Muscle of arm (tissue), 1 donor: ENCODE measurements at regions not wholly inside any gene's neighbourhood (a gene's known extent, or its start where the extent isn't known, plus 50 kb on each side); places are given as distances from the start of the nearest gene placed in this dataset.
"Not testable (repeated sequence)": the region's sequence is repeated elsewhere in the genome, so short reads cannot be mapped to it uniquely, and the experiment has no call there.

Experiments
- DNase-seq: peaks from one replicate; pipeline ENCODE4 v3.0.0-alpha.2; 2013

DNA sequence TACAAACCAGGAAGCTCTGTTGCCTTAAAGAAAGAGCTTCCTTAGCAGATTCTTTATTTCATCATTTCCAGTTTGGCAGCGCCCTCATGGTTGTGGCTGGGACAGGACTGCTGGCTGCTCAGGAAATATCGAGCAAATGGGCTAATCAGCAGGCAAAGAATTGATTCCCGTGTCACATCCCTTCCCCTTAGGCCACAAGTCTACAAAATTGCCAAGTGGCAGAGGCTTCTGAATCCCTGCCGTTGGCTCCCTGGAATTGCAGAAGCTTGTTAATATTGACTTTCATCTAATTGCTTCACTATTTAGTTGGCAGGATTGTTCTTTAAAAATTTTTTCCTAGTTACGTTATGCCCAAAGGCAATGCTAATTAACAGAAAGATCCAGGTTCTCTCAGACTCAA lies 456.3 kb upstream of the ERCC4 start:
- DNase-seq, result no peak

DNA sequence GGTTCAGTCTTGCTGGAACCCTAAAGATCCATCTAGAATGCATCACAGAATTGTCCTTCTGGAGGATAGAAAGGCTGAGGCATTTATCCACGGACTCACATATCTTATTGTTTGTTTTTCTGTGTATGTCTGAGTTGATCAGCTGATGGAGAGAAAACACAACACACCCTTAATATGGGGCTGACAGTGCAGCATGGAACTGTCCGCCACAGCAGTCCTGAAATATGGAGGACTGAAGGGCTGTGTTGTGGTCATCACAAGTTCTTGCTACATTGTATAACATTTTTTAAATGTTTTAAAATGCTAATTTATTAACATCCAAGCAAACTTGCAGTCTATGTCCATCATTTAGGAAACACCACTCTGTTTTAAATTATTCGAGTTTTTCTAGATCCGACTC lies 448.9 kb upstream of the ERCC4 start:
- no peak for DNase-seq

DNA sequence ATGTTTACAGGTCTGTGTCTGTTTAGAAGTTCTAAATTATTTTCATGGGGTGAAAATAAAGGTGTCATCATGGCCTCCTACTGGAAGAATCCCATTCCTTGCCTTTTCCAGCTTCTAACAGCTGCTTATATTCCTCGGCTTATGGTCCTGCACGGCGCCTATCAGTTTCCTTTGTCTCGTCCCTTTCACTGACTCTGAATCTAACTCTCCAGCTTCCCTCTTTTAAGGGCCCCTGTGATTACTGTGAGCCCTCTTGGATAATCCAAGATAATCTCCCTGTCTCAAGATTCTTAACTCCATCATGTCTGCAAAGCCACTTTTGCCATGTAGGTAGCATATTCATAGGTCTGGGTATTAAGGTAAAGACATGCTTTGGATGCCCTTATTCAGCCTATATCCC lies 441.0 kb upstream of the ERCC4 start:
- DNase-seq, result no peak

DNA sequence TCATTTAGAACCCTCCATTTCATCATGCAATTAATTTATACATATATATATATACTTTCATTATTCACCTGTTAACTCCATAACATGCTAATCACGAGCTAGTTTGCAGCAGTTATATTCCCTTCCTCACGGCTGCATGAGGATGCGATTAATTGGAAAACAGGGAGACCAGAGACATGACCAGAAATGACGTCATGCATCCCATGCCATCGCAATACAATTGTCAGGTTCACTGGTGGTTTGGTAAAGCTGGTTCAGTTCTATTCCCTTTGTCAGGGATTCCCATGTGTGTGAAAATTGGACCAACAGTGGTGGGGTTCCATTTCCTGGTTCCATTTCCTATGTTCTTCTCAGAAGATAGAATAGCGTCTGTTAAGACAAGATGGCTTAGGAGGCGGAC lies 440.4 kb upstream of the ERCC4 start:
- no peak for DNase-seq

DNA sequence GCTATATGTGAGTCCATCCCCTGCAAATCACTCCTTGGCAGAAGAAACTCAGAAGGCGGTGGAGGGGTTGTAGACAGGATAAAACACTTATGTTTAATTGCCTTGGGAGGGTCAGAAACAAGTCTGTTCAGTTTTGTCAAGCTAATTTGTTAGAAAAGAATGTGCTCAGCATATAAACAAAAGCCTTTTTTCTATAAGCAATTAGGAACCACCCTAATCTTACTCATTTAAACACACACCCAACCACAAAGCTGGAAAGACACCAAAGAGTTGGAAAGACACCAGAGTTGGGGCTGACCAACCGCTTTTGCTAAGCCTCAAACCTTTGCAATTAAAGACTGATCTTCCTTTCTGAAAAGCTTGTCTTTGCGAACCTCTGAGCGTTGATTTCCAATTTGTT lies 439.2 kb upstream of the ERCC4 start:
- DNase-seq, result no peak

DNA sequence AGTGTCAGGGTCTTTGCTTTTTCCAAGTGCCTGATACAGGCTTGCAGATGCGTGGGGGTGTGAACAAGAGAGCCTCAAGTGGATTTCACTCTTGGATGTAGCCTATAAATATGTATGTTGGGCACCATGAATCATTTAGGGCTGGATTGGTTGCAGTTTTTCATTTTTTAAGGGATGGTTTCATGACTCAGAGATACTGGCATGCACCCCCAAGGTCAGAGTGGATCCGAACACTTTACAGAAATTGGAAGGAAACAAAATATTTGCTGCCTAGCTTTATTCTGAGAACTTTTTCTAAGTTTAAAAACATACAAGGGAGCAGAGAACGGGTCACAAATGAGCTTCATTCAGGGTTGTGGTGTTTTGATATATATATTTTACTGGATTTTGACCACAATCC lies 436.8 kb upstream of the ERCC4 start:
- no peak for DNase-seq

DNA sequence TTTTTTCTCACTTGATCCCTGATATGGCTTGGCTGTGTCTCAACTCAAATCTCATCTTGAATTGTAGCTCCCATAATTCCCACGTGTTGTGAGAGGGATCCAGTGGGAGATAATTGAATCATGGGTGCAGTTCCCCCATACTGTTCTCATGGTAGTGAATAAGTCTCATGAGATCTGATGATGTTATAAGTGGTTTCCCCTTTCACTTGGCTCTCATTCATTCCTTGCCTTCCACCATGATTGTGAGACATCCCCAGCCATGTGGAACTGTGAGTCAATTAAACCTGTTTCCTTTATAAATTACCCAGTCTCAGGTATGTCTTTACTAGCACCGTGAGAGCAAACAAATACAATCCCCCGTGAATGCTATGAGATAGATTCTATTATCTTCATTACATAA lies 430.5 kb upstream of the ERCC4 start:
- DNase-seq, result not testable (repeated sequence)

DNA sequence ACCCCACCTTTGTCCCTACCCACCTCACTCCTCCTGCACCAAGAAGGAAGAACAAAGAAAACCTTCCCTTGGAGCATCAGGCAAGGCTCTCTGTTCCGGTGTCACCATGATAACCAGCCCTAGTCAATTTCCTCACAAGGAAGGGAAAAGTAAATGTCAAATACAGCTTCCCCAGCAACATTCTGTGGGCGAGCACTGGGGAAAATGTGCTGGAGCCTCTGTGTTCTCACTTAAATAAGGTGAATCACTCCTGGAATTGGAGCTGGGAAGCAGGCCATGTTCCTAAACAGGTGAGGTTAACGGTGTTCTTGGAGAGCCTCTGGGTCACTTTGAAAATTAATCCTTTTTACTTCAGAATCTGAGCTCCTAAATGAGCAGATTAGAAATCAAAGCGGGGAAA lies 427.9 kb upstream of the ERCC4 start:
- no peak for DNase-seq

DNA sequence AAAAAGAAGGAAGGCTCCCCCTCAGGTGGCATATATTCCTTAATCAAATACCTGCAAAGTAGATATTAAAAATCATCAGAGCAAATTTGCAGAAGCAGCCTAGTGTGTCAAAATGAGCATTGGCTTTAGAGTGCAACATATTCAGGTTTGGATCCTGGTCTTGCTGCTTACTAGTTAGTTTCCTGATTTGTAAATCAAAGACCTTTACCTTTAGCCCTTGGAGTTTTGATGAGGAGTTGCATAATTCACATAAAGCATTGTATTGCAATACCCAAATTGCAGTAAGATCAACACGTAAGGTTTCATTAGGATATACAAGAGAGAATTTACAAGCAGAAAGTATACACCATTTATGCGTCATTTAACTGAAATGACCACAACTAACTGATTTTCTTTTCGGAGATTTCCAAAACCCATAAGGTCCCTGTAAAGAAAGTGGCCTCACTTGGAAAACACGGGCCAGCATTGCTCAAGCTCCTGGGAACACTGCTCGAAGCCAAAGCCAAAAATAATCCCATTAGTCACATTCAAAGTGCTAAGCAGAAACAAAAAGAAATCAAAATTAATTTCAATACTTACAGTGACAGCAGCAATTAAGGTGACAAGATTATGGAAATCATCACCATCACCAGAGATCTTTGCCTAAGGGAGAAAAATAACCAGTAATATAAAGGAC lies 415.9 kb upstream of the ERCC4 start:
- DNase-seq, result no peak

DNA sequence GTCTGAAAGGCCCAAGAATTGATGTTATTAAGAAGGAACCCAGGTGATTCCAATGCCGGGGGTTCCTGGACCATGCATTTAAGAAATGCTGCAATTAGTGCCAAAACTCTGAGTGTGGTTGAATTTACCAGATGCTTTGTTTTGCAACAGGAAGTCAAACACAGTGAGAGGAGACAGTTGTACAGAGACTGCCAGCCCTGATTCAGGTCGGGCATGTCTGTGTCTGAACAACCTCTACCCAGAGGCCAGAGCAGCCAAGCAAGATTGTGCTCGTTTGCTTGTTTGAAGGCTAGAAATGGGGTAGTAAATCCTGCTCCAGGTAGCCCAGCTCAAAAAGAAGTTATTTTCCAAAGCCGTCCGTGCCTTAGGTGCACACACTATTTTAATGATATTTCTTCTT lies 412.4 kb upstream of the ERCC4 start:
- DNase-seq, result no peak

DNA sequence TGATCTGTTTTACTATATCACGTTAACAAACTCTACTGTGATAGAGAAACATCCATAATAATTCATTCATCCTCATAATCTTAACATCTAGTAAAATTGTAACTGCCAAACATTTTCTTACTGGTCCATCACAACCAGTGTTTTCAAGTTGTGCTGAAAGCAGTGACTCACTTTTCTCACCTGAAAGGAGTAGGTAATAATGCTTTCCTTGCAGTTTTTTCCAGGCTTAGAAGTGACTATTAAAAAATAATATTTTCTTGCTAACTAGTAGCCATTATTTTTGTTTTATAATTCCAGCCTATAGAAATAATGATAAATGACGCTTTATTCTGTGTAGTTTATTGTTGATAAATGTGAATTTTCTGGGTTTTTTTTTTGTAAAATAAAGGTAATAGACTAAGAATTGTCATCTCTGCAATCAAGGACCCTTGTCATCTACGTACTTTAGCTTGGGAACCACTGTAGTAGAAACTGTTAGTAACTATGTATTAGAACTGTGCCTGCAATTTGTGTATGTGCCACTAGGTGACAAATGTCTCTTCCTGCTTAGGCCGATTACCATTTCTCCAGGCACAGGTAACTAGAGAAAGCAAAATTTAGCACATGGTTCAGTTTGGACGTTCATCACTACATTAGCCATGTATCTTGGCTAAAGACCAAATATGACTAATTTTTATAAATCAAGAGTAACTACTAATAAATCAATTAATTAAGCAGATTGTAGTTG lies 409.4 kb upstream of the ERCC4 start:
- DNase-seq, result no peak

DNA sequence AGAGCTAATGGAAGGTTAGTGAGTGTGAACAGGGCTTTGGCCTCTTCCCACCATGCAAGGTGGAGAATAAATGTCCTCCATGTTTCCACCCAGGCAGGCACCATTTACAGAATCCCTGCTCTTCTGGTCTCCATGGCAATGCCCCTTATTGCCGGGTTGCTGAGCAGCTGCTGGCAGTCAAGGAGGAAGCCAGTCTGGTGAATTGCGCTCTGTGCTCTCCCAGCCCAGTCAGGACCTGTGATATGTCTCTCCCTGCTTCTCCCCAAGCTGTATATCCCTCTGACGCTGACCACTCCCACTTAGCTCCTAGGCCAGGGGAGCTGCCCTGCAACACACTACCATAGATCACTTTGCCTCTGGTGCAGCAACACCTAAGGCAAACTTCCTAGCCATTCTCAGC lies 402.1 kb upstream of the ERCC4 start:
- DNase-seq, result no peak

DNA sequence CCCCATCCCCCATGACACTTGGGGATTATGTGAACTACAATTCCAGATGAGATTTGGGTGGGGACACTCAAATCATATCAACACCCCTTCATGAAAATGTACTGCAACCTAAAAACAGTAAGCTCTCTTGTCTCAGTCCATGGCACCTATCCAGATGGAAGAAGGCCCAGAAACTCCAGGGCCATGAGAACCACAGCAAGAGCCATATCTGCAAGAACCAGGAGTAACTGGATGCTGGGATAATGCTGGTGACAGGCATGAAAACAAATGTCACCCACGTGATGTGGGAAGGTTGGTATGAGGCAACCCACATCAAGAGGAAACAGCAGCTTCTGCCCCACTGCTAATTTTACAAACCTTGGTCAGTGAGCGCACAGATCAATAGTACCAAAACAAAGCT lies 400.1 kb upstream of the ERCC4 start:
- DNase-seq, result no peak

DNA sequence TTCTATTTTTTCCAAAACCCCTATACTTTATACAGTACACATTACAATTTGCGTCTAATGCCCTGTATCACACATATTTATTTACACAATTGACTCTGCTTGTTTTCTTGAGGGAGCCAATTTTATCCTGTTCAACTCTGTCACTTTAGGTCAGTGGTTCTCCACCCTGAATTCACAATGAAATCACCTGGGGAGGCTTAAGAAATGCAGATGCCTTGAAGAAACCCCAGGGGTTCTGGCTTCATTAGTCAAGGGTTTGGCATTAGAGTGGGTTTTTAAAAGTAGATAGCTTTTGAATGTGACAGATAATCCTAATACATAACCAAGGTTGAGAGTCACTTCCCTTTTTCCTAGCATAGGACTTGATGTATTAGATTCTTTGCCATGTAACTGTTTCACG lies 398.6 kb upstream of the ERCC4 start:
- DNase-seq, result no peak

DNA sequence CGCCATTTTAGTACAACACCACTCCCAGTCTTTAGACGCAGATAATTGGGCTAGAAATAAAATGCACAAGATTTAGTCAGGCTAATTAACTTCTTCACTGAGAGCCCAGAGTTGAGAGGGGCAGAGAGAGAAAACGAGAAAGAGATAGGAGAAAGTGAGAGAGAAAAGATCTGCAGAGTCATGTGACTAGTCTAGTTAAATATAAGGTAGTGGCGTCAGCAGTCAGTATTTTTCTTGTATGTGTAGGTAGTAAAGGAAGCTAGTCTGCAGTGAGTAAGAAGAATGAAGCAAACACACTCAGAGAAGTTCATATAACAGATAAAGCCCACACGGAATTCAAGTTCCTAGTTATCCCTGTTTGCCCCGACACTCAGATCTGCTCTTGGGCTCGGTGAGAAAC lies 392.6 kb upstream of the ERCC4 start:
- DNase-seq, result no peak

DNA sequence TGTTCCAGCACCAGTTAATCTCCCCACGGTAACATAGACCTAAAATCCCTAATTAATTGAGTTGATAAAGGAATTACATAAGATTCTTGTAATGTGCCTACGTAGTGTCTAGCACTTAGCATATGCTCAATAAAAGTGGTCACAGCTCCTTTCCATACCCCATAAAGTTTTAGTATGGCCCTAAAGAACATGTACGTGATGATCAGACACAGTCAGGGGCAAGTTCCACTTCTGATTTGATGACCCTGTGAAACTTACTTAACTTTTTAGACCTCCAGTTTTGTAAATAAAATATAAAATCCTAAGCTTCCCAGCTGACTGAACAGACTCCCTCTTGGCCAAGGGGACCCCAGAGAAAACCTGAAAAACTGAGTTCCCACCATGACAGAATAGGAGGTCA lies 391.3 kb upstream of the ERCC4 start:
- DNase-seq, result no peak

DNA sequence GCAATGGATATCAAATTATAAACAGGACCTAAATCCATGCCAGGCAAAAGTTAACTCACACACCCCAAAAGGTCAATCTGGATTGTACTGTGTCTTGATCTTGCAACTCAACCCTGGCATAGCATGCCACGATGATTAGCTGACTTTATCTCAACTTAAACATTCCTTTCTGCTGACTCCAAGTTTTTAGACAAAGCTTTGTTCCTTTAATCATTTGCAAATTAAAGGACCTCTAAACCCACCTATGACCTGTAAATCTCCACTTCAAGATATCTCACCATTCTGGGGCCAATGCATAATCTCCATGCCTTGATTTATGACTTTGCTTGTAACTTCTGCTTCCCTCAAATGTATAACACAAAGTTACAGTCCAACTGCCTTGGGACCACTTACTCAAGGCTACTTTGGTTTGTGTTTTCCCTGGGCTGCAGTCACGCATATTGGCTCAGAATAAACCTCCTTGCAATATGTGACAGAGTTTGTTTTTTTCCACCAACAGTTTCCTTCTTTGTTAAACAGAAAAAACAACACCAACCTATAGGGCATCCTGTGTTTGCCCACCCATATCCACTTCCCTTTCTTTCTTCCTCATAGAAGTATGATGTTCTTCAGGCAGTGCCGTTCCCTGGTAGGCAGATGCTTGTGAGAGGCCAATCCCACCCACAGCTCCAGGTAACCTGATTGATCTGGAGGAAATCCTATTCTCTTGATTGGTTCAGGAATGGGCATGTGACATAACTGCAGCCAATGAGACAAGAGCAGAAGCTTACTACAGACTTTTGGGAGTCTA lies 390.6 kb upstream of the ERCC4 start:
- DNase-seq, result no peak

DNA sequence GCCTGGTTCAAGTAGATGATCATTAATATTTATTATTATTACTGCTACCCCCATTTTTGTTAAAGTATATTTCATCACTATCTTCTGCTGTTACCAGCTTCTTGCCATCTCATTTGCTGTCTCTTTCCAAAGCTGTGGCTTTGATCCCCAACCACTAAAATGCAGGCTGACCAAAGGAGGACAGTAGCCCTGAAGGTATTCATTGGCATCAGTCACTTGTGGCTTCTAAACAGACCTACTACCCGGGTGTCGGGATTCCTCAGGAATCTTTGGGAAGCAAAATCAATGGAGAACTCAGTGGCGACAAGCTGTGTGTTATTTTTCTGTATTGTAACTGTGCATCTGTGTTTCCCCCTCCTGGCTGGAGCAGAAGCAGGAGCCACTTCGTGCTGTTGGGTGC lies 379.2 kb upstream of the ERCC4 start:
- DNase-seq, result no peak

DNA sequence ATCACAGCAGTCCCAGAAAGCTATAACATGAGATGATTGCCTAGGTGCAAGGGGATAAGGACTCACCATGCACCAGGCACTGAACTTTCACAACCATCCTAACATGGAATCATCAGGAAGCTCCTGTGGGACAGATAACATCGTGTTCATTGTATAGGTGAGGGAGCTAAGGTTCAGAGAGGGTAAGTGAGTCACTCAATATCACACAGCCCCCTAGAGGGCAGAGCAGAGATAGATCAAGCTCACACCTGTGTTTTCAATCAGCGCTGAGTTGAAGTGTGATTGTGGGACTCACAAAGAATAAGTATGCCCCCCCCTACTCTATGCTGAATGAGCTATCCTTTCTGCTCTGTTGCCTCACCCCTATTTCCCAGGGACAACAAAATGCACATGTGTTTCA lies 377.7 kb upstream of the ERCC4 start:
- no peak for DNase-seq

DNA sequence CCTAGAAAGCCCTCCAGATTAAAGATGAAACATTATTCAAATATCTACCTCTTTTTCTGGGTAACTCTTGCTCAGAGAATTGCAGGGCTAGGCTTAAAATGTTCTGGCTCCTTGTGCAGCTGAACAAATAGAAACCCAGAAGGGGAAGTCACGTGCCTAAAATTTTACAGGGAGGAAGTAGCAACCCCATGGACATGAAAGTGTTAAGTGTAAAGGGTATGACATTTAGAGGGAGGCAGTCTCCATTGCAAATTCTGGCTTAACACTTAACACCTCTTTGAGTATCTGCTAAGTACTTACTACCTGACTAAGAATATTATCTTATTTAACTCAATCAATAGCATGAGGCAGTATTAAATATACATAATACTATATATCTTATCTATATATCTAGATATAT lies 376.1 kb upstream of the ERCC4 start:
- DNase-seq, result no peak

DNA sequence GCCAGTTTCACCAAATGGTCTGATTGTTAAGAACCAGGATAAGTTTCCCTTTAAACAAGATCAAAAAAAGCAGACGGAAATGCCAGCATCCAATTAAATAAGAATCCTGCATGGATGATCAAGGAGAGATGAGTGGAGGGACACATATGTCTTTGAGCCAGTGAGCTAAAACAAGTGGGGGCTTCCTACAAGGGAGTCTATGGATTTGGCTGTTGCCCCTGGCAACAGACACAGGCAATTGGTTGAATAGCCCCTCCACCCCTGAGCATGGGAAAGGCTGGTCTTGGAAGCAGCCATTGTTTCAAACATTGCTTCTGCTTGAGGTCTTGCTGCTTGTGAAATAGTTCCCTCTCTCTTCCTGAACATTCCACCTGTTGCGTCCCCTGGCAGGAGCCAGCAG lies 374.7 kb upstream of the ERCC4 start:
- no peak for DNase-seq

DNA sequence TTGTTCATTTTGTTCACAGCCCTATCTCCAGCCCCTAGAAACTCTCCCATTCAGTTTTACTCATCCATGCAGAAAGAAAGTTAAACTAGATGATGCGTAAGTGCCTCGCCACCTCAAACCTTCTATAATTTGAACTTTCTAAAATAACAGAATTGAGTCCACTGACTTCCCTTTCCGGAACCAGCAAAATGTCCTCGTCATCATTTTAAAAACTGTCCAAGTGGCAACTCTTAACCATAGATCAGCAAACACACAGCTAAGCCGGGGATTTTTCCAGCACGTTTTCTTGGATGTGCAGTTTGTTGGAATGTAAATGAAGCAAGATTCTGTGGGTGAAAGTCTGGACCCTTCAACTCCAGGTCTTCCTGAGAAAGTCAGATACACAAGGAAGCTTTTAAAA lies 369.7 kb upstream of the ERCC4 start:
- DNase-seq, result no peak
